Endothelial cell of umbilical vein (primary cell): ENCODE measurements at regions not wholly inside any gene's neighbourhood (a gene's known extent, or its start where the extent isn't known, plus 50 kb on each side); places are given as distances from the start of the nearest gene placed in this dataset.

Experiments used
- EZH2 ChIP-seq: IDR thresholded peaks from 2 replicates; pipeline ENCODE4 v1.6.1; 2012; ENCODE audit warnings: borderline replicate concordance, low read depth, mild to moderate bottlenecking, moderate library complexity, low read length, inconsistent platforms; ENCODE audit not compliant: severe bottlenecking
- POLR2A ChIP-seq: IDR thresholded peaks from 2 replicates; pipeline ENCODE4 v1.6.1; 2012; ENCODE audit warnings: low read depth, mild to moderate bottlenecking, control low read depth, low read length
- POLR2AphosphoS5 ChIP-seq: IDR thresholded peaks from 2 replicates; pipeline ENCODE4 v1.6.1; 2012; ENCODE audit warnings: low read depth, mild to moderate bottlenecking, control low read depth, low read length, moderate library complexity; ENCODE audit not compliant: insufficient read depth
- TF ChIP-seq, protein P1 (sequence below), 2 donors: IDR thresholded peaks; 1 replicate in 1 of 2; 2 replicates in 1 of 2; pipeline ENCODE4 v1.5.1; 2011; ENCODE audit warnings: low read length in 2 of 2, mild to moderate bottlenecking in 2 of 2, moderate library complexity in 2 of 2, control low read depth in 1 of 2, inconsistent platforms in 1 of 2, low read depth in 1 of 2; ENCODE audit not compliant: insufficient read depth in 1 of 2; ENCODE audit errors: extremely low read depth in 1 of 2

DNA sequence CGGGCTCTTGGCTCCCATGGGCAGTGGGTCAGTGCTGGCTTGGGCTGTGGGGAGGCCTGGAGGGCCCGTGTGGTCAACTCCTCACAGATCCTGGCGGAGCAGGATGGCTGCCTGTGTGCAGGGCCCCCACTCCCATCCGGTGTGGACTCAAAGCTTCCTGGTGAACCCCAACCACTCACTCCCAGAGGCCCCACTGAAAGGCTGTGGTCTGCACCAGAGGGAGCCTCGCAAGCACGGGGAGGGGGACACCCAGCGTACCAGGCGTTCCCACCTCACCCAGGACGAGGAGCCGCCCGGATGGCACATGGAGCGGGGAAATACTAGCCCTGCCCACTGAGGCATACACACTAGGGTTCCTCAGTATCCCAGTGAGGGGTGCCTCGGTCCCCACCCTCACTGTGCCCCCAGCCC is 75.4 kb upstream of the ACTRT2 start:
- TF ChIP-seq, protein P1, sequence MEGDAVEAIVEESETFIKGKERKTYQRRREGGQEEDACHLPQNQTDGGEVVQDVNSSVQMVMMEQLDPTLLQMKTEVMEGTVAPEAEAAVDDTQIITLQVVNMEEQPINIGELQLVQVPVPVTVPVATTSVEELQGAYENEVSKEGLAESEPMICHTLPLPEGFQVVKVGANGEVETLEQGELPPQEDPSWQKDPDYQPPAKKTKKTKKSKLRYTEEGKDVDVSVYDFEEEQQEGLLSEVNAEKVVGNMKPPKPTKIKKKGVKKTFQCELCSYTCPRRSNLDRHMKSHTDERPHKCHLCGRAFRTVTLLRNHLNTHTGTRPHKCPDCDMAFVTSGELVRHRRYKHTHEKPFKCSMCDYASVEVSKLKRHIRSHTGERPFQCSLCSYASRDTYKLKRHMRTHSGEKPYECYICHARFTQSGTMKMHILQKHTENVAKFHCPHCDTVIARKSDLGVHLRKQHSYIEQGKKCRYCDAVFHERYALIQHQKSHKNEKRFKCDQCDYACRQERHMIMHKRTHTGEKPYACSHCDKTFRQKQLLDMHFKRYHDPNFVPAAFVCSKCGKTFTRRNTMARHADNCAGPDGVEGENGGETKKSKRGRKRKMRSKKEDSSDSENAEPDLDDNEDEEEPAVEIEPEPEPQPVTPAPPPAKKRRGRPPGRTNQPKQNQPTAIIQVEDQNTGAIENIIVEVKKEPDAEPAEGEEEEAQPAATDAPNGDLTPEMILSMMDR (IDR thresholded peaks at IDR 0.05; ENCODE audit: extremely low read depth in 1 of 2, insufficient read depth in 1 of 2, low read depth in 1 of 2, low read length in 2 of 2), result no peak
- TF ChIP-seq POLR2AphosphoS5, result no peak
- no peak for TF ChIP-seq POLR2A
- TF ChIP-seq EZH2, result no peak
